Stimulated activated naive CD4-positive, alpha-beta T cell (primary cell): ENCODE measurements at regions not wholly inside any gene's neighbourhood (a gene's known extent, or its start where the extent isn't known, plus 50 kb on each side); places are given as distances from the start of the nearest gene placed in this dataset.

ENCODE experiments used
- DNase-seq, 6 experiments: peaks; one replicate each; lab custom pipeline; 2025; lab: John Stamatoyannopoulos, UW

DNA sequence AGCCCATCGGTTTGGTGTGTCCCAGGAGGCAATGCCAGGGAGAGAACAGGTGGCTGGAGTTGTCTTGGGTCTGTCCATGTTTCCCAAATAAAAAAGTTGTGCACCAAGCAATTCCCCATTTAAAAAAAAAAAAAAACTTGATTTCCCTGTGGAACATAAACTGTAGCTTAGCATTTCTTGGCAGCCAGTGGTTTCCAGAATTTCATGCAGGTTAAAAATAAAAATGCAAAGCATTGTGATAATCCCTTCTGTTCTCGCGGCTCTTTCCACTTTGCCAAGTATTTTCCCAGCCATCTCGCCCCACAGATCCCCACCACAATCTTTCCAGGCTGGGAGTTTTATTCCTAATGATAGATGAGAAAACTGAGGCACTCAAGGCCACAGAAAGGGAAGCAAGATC lies 51.4 kb upstream of the MSX1 start:
- DNase-seq: no peak

DNA sequence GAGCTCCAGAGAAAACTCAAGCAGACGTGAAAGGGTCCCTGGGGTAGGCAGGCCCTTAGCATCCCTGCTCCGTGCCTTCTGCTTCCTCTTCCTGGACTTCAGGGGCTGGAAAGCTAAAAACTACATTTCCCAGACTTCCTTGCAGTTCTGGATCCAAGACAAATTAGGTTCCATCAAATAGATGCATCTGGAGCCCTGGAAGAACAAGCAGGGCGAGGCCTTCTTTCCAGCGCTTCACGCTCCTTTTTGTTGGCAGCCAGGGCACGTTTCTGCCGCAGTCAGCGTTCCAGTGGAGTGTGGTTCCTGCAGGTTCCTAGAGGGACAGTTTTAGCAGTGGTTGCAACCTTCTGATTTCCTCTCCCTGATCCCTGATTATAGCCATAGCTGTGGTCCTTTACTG lies 53.6 kb upstream of the MSX1 start:
- DNase-seq: no peak

DNA sequence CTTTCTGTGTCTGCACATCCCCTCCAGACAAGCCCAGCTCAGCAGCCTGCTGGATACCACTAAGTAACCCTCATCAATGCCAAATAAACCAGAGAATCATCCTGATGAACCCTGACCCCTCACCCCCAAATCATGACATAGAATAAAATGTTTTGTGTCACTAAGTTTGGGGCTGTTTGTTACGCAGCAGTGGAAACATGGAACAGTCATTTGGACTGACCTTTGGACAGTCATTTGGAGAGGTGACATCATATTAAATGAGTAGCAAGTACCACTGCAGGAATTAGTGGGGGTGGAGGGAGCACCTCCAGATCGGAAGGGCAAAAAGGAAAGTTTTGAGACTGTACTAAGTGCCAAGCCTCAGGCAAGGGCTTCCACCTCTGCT lies 55.6 kb upstream of the MSX1 start:
- DNase-seq: no peak

DNA sequence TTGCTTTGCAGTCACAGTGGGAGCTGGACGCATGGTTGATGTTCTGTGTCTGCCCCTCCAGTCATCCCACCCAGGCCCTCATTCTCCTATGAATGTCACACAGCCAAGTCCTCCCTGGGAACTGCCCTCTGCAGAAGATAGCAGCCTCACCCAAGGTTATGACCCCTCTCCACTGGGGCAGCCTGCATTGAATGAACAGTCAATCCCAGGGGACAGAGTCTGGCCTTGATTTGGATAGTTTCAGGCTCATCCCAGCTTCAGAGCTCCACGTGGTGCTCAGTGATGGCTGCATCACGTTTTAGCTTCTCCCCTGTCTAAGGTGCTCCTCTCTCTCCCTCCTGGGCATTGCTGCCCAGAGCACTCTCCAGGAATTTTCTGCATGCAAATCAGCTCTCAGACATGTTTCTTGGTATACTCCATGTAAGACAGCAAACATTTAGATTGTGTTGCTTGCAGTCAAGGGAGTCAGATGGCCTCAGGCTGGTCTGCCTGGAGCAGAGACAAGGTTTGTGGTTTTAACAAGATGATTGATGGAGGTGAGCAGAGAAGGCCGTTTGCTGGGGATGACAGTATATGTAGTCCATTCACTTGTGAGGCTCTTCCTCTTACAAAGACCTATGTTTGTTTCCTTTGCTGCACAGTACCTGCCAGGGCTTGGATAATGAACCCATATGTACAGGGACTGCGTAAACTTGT lies 56.1 kb upstream of the MSX1 start:
- DNase-seq: no peak

DNA sequence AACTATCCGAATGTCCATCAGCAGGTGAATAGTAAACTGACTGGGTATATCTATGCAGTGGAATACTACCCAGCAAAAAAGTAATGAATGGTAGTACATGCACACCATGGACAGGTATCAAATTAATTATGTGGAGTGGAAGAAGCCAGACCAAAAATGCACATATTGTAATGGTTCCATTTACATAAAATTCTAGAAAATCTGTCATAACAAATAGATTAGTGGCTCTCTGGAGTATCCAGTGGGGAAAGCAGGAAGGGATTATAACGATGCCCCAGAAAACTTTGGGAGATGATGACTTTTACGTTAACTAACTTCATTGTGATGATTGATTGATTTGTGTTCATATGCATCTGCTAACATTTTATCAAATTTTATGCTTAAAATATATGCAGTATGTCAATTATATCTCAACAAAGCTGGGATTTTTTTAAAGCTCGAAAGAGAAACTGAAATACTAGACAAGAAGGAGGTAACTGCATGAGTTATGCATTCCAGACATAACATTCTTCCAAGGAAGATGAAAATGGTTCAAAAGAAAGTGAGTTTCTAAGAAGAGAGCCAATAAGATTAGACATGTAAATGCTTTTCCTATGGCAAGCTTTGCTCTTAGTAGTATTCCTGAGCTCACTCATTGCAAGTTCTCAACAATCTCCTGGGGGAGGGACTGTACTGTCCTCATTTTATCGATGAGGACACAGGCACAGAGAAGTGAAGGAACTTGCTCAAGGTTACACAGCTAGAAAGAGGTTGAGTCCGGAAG lies 58.6 kb upstream of the MSX1 start:
- DNase-seq: no peak

DNA sequence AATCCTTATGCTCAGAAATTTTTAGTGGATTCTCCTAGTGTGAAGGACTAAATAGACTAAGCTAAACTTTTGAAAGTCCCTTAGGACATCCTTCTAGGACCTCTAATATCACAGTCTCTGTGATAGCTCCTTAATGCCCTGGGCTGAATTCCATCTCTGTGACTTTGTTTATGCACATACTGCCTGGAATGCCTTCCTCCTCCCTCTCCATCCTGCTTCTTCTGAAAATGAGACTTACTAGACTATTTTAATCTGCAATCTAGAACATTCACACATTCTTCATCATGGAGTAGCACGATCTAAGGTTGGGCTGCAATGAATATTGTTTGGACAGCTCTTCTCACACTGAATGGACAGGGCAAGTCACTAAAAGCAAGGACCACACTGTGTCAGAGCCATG lies 65.0 kb upstream of the MSX1 start:
- no peak for DNase-seq

DNA sequence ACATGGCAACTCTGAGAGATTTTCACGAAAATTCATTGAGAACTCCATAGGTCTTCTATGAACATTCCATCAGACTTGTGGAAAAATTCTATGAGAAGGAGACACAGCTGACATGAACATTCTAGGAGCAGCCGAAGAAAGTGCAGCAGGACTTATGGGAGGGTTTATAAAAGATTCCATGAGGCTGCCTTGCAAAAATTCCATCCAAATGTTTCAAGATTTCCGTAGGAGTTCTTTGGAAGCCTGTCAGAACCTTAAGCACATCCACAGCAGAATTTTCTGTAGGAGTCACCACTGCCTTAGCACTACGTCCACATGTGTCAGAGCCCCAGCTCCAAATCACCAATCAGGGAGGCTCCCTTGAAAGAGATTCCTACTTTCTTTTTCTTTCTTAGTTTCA lies 67.0 kb upstream of the MSX1 start:
- DNase-seq: no peak

DNA sequence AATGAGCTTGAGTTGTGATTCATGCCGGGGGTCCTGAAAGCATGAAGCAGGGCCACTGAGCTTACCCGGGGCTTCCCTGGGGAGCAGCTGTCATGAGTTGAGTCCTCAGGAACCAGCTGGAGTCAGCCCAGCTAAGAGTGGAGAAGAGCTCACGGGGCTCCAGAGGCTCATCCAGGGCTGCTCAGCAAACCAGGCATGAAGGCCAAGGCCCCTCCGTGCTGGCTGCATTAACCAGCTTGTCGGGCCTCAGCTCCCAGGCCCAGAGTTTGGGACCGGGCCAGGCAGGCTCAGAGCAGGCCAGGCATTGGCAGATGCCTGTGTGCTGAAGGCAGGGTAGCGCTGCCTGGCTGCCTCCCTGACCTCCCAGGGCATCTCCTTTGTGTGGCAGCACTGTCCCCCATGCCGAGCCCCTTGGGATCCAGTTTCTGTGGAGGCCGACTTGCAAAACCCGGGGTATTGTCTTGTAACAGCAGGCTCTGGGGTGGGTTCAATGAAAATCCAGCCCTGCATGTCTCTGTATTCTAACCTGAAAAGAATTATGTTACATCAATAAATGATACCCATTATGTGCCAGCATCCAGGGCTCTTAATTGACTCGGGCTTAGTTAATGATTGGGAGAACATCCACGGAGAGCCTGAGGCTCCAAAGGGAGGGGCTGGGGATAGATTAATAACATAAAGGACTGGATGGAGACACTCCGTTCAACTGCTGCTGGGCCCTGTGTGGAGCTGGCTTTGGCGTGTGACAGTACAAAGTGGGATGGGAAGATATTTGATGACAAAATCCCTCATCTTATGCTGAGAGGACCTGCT lies 68.0 kb upstream of the MSX1 start:
- no peak for DNase-seq

DNA sequence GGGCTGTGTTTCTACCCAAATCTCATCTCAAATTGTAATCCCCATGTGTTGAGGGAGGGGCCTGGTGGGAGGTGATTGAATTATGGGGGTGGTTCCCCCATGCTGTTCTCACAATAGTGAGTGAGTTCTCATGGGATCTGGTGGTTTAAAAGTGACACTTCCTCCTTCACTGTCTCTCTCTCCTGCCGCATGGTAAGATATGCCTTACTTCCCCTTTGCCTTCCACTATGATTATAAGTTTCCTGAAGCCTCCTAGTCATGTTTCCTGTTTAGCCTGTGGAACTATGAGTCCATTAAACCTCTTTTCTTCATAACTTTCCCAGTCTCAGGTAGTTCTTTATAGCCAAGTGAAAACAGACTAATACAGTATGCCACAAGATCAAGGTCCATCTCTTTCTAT lies 70.0 kb upstream of the MSX1 start:
- DNase-seq: no peak

DNA sequence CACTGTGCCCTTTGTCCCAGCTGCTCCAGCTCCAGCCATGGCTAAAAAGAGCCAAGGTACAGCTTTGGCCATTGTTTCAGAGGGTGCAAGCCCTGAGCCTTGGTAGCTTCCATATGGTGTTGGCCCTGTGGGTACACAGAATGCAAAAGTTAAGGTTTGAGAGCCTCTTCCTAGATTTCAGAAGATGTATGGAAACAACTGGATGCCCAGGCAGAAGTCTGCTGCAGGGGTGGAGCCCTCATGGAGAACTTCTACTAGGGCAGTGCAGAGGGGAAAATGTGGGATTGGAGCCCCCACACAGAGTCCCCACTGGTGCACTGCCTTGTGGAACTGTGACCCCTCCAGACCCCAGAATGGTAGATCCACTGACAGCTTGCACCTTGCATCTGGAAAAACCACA lies 70.9 kb upstream of the MSX1 start:
- no peak for DNase-seq

DNA sequence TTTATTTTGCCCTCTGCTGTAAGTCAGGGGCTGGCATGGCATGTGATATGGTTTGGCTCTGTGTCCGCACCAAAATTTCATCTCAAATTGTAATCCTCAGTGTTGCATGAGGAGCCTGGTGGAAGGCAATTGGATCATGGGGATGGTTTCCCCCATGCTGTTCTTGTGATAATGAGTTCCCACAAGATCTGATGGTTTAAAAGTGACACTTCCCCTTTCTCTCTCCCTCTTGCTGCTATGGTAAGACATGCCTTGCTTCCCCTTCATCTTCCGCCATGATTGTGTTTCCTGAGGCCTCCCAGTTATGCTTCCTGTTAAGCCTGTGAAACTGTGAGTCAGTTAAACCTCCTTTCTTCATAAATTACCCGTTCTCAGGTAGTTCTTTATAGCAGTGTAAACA lies 72.0 kb upstream of the MSX1 start:
- no peak for DNase-seq

DNA sequence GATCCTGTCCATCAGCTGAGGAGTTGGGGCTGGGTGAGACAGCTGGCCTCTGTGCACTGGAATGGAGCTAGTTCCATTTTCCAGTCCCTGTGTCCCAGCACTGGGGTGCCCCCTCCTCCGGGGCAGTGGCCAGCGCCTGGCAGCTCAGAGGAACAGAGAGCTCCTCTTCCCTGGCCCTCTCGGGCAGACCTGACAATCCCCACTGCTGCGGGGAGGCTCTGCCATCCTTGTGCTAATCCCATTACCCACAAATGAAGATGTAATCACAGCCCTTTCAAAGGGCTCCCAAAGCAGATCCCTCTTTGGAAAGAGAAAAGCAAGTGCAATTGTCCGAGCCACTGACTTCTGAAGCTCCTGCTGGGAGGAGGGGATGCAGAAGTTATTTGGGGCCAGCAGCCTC lies 75.1 kb upstream of the MSX1 start:
- DNase-seq: no peak

DNA sequence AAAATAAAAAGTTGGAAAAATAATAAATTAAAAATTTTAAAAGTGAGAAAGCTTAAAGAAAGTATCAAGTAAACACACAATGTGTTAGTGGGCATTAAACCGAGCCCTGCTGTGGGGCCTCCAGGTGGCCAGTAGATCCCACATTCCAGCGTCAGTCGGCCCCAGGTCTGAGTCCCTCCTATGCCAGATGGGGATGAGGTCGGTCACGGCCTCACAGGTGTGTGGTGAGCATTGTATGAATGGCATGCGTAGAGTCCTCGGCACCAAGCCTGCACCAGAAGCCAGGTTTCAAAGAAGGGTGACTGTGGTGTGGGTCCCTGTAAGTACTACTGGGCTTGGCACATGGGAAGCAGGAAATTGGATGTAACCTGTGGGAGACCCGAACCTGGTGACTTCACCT lies 75.6 kb upstream of the MSX1 start:
- DNase-seq: no peak

DNA sequence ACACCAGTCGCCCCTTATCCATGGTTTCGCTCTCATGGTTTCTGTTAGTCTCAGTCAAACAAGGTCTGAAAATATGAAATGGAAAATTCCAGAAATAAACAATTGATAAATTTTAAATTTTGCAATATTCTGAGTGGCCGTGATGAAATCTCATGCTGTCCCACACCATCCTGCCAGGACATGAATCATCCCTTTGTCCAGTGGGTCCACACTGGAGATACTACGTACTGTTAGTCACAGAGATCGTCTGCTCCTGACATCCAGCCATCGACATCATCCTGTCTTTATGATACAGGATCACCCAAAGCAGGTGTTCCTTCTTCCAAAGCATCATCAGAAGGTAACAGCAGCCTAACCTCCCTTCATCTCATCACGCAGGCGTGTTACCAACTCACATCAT lies 76.5 kb upstream of the MSX1 start:
- no peak for DNase-seq

DNA sequence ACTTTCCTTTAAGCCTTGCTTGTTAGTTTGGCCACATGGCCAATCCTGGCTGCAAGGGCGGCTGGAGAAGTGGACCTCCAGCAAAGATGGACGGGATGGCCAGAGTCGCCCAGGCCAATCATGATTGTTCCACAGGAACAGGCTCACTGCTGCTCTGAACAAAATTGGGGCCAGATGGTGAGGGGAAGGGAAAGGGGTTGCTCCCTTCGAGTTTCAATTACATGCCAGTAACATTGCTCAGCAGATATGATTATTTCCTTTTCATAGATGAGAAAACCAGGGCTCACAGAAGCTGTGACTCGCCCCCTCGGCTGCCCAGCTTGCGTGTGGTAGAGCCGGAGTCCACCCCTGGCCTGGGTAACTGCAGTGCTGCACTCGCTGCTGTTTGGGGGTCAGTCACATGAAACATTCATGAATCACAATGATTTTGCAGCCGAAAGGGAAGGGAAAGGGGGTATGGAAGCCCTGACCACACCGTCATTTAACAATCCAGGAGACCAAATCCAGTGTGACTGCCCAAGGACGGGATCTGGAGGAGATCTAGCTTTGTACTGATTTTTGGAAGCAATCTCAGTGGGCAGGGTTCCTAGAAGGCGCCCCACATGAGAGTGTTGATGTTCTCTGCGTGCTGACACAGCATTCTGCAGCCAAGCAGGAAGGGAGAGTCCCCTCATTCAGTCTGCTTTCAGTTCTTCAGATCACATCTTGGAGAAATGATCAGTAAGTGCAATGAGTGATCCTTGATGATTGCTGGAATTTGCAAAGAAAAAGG lies 77.3 kb upstream of the MSX1 start:
- no peak for DNase-seq

DNA sequence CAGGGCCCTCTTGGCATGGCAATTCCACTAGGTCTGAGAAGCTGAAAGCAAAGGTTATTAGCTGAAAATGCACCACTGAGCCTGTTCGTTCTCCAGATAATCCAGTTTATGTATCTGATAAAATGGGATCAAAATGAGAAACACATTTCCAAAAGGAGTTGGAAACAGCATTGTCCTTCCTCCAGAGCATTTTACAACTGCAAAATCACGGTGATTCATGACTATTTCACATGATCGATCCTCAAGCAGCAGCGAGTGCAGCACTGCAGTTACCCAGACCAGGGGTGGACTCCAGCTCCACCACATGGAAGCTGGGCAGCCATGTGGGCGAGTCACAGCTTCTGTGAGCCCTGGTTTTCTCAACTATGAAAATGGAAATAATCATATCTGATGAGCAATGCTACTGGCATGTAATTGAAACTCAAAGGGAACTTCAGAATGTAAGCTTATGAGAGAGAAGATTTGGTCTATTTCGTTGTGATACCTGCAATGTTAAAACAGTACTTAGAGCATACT lies 78.7 kb upstream of the MSX1 start:
- DNase-seq: no peak

DNA sequence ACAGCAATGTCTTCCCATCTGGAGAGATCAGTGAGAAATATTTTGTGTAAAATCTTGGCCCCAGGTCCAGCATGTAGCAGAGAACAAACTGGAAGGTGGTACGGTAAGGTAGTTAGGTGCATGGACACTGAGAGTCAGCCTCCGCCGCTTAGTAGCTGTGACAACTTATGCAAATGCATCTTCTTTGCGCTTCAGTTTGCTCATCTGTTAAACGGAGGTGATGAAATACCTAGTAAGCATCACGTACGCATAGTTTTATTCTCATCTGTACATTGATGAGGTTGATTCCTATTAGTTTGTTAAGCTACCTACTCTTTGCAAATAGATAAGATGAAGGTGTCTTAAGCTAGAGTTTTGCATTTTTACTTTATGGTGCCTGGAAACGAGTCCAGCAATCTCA lies 80.0 kb upstream of the MSX1 start:
- DNase-seq: no peak

DNA sequence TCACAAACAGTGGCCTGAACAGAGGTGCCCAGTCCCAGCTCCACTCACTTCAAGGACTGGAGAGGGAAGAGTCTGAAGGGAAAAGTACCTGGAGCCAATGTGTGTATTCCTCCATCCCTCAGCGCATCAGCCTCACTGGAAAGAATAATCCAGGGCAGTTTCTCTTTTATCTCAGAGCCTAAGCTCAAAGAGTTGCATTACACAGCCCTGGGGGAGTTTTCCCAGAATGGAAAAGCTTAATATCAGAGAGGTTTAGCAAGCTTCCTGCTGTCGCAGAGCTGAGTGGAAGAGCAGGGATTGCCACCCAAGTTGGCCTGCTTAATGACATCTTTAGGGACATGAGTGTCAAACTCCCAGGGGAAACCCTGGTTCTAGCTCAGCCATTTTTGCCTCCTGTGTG lies 80.4 kb upstream of the MSX1 start:
- DNase-seq: no peak

DNA sequence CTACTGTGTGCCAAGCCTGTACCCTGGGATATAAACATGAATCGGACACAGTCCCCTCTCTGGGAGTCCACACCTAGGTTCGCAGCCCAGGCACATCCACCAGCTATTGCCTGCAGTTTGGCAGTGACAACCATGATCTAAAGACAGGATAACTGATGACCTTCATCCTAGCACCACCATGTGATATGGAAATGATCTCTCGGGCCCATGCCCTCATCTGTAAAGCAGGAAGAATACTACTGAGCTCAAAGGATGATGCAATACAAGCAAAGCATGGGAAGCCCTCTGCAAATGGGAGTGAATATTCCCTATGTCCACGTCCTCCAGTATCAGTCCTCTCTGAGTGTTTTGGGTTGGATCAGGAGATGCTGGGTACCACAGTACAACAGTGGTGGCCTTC lies 80.9 kb upstream of the MSX1 start:
- no peak for DNase-seq

DNA sequence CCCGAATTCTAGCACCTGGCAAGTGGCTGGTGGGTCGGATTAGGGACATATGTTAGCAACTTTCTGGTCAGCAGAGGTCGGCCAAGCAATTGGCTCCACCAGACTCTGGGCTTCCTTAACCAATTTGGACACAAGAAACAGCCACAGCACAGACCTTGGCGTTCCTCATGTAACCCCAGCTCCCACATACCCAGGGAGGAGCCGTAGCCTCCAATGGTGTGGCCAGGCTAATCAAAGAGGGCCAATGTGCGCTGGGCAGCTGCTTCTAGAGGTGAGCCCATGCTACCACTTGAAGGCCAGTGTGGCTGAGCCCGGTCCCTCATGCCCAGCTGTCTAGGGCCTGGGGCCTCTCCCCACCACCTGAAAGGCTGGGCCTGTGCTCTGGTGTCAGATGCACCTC lies 82.5 kb upstream of the MSX1 start:
- DNase-seq: no peak

DNA sequence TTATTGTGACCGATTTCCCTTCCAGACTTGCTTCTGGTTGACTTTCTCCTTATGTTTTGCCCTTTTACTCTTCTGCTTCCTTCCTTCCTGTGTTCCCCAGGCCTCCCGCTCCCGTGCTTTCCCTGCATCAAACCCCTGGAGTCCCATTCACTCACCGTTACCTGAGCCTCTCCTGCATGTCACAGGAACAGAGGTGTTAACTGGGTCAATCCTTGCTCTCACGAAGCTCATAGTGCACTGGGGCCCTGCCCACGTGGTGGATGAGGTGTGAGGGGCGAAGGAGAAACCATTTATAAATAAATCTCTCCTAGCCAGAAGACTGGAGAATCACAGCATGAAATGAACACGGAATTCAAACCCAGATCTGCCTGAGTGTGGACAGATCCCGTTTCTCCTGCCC lies 83.1 kb upstream of the MSX1 start:
- DNase-seq: no peak

DNA sequence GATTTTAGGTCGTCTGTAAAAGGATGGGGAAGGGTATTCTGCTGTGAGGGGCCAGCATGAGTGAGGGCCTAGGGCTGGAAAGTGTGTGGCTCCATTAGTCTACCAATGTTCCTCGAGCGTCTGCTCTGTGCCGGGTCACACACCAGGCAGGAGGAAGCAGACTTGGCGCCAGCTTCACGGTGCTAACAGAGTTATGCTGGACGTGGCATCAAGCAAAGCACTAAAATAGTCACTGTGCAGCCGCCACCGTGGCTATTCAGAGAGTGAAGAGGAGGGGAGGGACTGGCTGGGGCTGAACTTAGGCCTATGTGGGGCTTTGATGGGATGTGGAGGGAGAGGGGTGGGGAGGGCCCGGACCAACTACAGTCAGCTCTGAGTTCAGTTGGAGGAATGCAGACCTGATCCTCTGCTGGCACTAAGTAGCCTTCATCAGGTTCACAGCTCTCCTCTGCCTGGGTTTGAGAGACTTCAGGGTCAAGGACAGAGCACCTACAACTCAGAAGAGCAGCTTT lies 83.9 kb upstream of the MSX1 start:
- DNase-seq: no peak
